Effector CD8-positive, alpha-beta T cell (primary cell): ENCODE measurements at regions not wholly inside any gene's neighbourhood (a gene's known extent, or its start where the extent isn't known, plus 50 kb on each side); places are given as distances from the start of the nearest gene placed in this dataset.

Source experiments
- DNase-seq: peaks from one replicate; lab custom pipeline; 2025; lab: John Stamatoyannopoulos, UW

- no peak for DNase-seq
These were observed 338.3 kb downstream of the LTN1 start for GRCh38 chr21:28654406-28654805.

GRCh38 chr21:28644762-28645161 is 347.9 kb downstream of the LTN1 start:
- DNase-seq, result no peak

GRCh38 chr21:28642891-28643290 is 349.8 kb downstream of the LTN1 start:
- no peak for DNase-seq

- DNase-seq, result no peak
These were observed 350.9 kb downstream of the LTN1 start for GRCh38 chr21:28641731-28642130.

- DNase-seq, result no peak
These were observed 352.4 kb downstream of the LTN1 start for GRCh38 chr21:28640326-28640725.

GRCh38 chr21:28639737-28640136 is 352.9 kb downstream of the LTN1 start:
- DNase-seq, result no peak

GRCh38 chr21:28636752-28637691 is 355.7 kb downstream of the LTN1 start:
- DNase-seq, result no peak

GRCh38 chr21:28635541-28635940 is 357.1 kb downstream of the LTN1 start:
- DNase-seq, result no peak

GRCh38 chr21:28633839-28634555 is 358.7 kb downstream of the LTN1 start:
- no peak for DNase-seq

- no peak for DNase-seq
These were observed 359.8 kb downstream of the LTN1 start for GRCh38 chr21:28632755-28633408.

- DNase-seq, result no peak
These were observed 365.0 kb downstream of the LTN1 start for GRCh38 chr21:28627691-28628090.

- DNase-seq, result no peak
These were observed 365.4 kb downstream of the LTN1 start for GRCh38 chr21:28627261-28627660.

GRCh38 chr21:28624626-28625025 is 368.1 kb downstream of the LTN1 start:
- no peak for DNase-seq

- no peak for DNase-seq
These were observed 375.4 kb downstream of the LTN1 start for GRCh38 chr21:28617300-28617699.

GRCh38 chr21:28615276-28615675 is 377.4 kb downstream of the LTN1 start:
- no peak for DNase-seq

GRCh38 chr21:28614791-28615190 is 377.9 kb downstream of the LTN1 start:
- no peak for DNase-seq

- no peak for DNase-seq
These were observed 384.0 kb downstream of the LTN1 start for GRCh38 chr21:28608646-28609045.

GRCh38 chr21:28607545-28607944 is 385.1 kb downstream of the LTN1 start:
- no peak for DNase-seq

GRCh38 chr21:28604946-28605537 is 387.6 kb downstream of the LTN1 start:
- DNase-seq, result no peak

- no peak for DNase-seq
These were observed 390.1 kb downstream of the LTN1 start for GRCh38 chr21:28602546-28602945.

GRCh38 chr21:28598214-28598613 is 394.5 kb downstream of the LTN1 start:
- no peak for DNase-seq

- no peak for DNase-seq
These were observed 400.3 kb downstream of the LTN1 start for GRCh38 chr21:28592205-28592865.
